GM21723 (cell line): ENCODE measurements at regions not wholly inside any gene's neighbourhood (a gene's known extent, or its start where the extent isn't known, plus 50 kb on each side); places are given as distances from the start of the nearest gene placed in this dataset.

ENCODE experiments used
- ATAC-seq: cut with Tn5 transposase; IDR thresholded peaks from one replicate; pipeline ENCODE4 v1.9.1; 2021; ENCODE audit warnings: mild to moderate bottlenecking, moderate library complexity; ENCODE audit not compliant: unreplicated experiment

DNA sequence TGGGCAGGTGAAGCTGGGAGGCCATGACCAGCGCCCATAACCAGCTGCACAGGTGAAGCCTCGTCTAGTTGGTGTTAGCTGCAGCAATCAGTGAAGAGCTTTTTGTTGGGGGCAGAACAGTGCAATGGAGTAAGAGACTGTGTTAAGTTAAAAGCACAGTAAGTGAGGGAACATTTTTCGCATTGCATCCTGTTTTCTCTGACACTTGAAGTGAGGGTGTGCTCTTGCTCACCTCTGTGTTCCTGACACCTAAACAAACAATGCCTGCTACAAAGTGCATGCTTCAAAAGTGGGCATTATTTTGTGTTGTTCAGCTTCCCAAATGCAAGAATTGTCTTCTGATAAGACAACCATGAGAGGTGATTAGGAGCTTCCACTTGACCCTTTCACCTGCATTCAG is 324.0 kb upstream of the ACVR2A start:
- no peak for ATAC-seq

DNA sequence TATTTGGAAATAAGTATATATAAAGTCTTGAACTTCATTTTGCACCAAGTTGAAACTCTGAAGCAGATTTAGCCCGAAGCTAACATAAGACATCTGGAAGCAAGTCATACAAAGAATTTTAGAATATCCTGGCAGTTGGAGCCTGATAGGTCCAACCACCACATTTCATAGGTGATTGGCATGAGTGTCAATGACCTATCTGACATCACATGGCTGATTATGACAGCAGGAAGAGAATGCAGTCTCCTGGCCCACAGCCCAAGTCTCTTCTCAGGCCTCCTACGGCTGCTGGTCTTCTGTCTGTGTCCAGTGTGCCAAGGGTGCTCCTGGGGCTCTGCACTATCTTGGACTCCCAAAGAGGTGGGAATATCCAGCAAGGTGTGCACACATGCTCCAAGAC is 325.7 kb upstream of the ACVR2A start:
- no peak for ATAC-seq

DNA sequence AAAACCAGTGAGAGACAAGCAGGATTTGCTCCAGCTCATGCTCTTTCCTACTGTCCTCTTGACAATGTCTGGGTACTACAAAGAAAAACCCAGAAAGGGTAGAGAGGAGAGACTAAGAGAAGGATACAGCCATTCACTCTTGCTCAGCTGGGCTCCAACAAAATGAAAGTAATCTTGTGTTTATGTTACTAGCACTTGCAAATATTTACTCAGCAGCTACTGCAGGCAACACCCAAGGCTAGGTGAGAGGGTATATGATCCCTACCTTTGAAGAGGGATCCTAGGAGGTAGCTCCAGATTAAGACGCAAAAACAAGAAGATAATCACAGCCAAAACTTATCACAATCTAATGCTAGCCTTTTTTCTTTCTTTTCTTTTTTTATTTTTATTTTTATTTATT is 329.6 kb upstream of the ACVR2A start:
- no peak for ATAC-seq

DNA sequence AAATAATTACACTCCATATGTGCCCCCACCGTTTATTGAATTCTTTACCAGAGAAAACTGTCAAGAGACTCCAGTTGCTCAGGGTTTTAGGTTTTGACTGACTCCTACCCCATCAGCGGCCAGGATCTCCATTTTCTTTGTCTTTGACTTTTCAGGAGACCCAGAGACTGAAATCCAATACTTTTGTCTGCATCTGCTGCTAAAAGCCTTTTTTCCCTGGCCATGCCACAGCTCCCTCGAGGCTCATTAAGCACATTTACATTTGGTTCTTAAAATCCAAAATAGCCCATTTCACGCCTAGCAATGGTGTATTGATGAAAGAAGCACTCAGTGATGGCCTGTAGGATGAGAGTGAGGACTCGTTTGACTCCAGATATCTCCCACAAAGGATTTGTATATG is 332.6 kb upstream of the ACVR2A start:
- no peak for ATAC-seq

DNA sequence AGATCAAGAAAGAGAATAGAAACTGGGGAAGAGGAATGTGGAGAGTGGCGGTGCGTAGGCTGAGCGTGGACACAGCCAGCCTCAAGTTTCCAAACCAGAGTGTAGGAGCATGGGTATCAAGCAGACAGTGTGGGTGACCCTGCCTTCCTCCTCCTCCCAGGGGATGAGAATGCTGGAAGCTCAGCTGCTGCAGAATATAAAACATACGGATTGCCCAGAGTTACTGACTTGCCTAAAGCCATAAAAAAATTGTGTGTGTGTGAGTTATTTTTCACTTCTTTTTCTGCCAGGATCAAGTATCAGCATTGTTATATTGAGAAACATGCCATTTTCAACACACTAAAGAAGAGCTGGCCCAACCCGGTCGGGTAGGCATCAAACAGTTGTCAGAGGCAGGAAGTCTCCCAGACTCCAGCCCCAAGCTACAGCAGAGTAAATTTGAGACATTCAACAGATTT is 333.3 kb upstream of the ACVR2A start:
- ATAC-seq: no peak

DNA sequence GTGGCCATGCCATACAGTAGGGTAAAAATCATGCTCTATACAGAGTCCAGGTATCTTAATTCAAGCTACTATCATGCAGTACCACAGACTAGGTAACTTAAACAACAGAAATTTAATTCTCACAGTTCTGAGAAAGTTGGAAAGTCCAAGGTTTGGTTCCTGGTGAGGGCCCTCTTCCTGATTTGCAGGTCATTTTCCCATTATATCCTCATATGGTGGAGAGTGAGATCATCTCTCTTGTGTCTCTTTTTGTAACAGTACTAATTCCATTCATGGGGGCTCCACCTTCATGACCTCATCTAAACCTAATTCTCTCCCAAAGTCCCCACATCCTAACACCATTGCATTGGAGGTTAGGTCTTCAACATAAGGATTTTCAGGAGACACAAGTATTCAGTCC is 335.0 kb upstream of the ACVR2A start:
- no peak for ATAC-seq

DNA sequence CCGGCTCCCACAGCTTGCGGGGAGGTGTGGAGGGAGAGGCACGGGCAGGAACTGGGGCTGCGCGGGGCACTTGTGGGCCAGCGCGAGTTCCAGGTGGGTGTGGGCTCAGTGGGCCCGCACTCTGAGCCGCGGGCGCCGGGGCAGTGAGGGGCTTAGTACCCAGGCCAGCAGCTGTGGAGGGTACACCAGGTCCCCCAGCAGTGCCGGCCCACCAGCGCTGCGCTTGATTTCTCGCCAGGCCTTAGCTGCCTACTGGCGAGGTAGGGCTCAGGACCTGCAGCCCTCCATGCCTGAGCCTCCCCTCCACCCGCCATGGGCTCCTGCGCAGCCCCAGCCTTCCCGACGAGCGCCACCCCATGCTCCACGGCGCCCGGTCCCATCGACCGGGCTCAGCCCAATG is 337.9 kb upstream of the ACVR2A start:
- ATAC-seq: no peak

DNA sequence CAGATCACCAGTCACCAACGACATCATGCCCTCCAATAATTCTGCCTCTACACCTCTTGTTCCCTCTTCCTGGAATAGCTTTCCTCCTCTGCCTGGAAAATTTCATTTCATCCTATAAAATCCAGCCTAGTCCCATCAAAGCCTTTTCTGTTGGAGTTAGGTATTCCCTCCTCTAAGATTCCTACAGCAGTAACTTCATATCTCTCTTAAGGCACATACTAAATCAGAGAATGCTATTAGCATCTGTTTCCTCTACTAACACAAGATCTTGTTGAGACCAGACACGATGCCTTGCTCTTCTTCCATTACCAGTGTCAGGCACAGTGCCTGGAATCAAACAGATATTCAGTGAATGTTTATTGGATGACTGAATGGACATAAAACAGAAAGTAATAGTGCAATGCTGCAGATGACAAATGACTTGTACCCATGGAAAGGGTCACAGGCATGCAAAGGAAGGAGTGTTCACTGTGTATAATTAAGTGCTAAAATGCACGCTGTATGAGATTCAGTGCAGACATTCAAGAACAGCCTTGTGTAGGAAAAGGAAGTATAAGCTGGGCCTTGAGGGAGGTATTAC is 342.0 kb upstream of the ACVR2A start:
- ATAC-seq: no peak

DNA sequence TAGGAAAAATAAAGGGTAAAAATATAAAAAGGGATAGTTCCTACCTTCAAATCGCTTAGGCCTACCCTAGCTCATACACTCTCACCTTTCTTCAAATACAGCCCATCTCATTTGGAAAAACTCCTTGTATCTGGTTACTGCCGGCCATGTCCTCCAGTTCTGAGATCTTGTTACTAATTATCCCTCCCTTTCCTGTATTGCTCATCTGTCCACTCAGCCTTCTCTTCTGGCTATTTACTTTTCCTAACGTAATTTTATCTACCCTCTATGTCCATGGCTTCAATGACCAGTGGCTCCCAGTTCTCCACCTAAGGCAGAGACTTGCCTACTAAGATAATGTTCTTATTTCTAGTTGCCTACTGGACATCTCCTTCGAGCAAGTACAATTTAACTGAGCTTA is 342.9 kb upstream of the ACVR2A start:
- ATAC-seq: no peak

DNA sequence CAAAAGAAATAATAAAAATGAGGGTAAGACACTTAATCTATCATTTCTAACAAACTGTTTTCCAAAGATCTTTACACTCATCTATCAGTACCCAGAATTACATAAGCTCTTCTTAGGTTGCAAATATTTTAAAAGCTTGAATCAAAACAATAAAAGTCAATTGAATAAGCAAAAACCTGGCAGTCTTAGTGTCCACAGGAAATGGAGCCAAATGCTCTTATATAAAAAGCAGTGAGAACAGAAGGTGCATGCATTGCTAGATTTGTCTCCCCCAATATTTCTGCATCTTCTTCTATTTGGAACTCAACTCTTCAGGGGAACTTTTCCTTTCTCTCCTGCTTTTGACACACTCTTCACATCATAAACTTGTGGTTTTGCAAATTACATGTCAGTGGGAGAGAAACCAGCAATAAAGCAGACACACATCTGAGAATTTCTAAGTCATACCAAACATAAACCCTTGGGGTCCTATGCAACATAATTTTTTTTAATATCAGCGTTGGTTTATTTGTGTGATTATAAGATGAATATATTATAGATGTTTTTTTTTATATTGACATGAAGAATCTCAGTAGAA is 343.9 kb upstream of the ACVR2A start:
- no peak for ATAC-seq

DNA sequence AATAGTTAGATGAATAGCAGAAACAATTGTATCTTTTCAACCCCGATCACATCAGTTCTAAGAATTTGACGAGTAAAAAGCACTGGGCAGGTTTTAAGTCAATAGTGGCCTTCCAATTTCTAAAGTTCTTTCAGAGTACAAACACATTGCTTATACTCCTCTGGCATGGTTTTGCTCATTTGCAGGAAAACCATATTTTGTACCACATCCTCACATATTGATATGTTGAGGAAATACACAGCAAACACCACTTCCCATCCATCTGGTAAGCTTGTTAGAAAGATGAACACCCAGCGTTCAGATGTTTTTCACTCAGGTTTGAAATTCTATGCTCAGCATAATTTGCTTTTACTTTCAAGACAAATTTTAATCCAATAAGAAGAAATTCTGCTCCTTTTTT is 344.6 kb upstream of the ACVR2A start:
- ATAC-seq: no peak

DNA sequence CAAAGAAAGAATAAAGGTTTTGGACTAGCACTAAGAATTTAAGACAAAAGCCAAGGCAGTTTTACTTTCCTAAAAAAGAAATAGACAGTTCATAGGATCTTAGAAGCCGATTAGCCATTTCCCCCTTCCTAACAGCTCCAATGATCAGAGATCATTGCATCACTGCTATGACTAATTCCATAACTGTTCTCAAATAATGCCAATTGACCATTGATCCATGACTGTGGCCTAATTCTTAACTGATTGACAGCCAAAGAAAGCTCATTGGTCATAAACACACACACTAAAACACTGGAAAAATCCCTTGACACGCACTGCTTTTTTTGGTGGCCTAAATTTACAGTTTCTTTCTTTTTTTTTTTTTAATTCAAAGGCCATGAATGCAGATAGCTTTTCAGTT is 345.0 kb upstream of the ACVR2A start:
- no peak for ATAC-seq

DNA sequence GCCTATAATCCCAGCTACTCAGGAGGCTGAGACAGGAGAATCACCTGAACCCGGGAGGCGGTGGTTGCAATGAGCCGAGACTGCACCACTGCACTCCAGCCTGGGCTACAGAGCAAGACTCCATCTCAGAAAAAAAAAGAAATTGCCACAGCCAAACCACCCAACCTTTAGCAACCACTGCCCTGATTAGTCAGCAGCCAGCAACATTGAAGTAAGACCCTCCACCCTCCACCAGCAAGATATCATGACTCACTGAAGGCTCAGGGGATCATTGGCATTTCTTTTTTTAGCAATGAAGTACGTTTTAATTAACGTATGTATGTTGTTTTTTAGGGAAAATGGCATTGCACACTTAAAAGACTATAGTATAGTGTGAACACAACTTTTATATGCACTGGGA is 349.1 kb upstream of the ACVR2A start:
- no peak for ATAC-seq

DNA sequence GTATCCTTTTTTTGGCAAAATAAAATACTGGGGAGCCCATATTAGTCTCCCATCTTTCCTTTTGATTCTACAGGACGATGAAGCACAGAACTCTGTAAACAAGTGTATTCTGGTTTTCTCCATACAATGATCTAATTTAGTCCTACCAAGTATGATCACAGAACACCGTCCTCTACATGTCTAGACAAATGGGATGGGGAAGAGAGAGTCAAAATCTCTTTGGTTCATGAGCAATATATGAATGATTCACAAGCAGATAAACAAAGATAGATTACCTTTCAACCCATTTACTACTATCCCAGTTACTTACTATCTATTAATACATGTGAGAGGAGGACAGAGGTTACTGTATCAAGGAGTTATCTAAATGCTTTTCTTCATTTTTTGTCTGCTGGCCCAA is 352.4 kb upstream of the ACVR2A start:
- no peak for ATAC-seq

DNA sequence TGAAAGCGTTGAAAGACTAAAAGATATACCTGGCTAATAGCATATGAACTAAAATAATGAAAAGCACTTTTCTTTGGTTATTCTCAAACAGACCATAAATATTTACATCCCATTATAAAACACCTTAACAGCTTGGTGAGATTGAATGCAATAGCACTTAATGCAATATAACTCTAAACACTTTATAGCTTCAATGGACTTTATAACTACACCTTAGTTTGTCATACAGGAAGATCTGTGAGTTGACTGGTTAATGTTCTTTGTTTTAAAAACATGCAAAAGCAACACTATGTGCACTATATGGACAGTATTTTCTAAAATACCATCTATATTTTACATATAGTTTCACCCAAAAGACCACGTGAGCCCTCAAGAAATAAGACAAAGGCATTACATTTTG is 353.3 kb upstream of the ACVR2A start:
- no peak for ATAC-seq

DNA sequence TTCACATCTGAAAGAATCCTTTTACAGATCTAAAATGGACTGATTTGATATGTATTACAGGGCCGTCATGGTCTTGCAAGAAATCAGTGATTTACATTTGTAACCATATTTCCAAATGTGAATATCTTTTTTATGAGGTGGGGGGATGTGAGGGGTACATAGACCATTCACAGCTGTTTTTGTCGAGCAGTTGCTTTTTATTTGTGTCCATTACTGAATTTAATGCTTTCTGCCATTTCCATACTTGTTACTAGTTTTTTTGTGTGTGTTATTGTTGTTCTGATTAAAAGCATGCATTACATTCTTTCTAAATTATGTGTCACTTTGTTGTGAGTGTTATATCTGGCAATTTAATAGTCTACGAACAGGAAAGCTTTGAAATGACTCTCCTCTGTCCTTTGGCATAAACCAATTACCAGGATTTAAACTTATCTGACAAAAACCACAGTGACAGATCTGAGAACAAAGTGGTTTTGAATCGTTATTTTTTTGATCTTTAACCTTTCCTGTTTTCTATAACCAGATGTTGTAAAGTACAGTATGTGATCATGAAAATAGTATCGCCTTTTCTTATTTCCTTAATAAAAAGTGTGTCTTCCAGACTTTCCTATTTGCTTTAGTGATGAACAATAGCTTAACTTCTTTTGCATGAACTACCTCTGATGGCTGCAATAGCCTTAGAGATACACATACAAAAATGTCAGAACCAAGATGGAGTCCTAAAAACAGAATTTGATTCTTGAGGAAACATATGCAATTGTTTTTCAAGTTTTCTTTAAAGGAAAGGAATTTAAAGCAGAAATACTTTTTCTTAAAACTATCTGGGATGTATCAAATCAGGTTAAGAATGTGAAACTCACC is 354.2 kb upstream of the ACVR2A start:
- ATAC-seq: no peak

DNA sequence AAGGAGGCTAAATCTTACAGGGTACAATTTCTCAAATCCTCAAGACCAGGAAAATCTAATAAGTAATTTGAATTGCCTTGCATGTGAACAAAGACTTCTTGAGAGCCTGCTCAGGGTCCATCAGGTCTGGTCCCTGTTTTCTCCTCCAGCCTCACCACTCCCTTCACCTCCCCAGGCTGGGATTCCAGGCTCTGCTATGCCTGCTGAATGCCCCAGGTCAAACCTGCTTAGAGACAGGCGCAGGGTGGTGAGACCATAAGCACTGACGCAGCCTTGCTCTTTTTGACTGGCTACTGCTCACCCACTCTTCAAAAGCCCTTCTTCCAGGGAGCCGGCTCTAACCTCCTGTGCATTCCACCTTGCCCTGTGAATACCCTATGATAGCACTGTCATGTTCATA is 356.4 kb upstream of the ACVR2A start:
- no peak for ATAC-seq

DNA sequence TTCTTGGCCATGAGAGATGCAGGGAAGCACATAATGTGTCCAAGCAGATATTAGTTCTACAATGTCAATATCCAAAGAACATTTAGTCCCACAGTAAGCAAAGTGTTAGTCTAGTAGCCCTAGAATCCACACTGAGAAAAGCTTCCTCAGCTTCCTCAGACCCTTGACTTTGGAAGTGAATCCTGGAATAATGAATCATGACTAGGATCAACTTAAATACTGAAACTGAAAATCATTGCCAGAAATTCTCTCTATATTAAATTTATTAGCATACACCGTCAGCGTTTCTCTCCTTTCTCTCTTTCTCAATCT is 356.9 kb upstream of the ACVR2A start:
- no peak for ATAC-seq

DNA sequence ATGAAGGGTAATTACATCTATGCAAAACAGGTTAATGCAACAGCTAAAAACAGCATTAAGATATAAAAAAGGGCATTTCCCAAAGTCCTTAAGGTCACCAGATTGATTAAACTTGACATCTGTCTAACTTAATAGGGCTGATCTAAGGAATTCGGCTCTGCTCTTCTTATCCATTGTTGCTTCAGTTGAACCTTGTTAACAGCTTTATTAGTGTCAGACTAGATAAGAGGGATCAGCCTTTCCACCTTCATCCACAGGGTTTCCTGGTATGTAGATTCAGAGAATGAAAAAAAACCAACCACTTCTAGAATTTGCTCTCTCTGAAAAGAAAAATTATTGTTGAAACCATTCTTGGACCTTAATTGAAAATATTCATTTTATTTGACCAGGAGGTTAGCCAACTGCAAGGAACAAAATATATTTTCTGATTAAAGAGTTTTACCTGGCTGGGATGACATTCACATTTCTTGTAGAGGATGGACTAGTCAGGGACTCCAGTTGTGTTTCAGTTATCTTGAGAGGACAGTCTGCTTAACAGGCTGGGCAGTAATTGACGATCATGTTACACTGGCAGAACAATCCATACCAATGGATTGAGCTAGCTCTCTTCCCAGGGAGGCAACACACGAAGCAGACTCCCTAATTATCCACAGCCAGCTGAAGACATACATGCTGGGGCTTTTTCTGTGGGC is 357.4 kb upstream of the ACVR2A start:
- ATAC-seq: no peak

DNA sequence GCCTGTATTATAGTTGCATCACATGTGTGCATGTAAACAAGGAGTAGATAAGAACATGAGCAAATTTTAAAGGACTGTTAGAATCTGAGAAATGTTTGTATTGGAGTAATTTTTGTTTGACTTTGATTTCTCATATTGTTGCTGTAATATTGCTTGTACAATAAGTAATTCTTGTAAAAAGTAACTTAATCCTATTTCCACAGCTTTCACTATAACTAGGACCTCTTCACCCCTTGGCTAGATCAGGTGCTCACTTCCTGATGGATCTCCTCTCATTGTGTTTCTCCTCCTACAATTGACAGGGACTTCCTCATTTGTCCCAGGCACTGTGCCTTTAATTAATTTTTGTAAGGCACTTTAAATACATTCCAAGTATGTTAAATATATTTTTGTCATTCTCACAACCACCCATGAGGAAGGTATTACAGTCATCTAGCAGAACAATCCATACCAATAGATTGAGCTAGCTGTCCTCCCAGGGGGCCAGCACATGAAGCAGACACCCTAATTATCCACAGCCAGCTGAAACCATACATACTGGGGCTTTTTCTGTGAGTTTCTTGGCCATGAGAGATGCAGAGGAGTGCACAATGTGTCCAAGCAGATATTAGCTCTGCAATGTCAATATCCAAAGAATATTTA is 359.5 kb upstream of the ACVR2A start:
- ATAC-seq: no peak

DNA sequence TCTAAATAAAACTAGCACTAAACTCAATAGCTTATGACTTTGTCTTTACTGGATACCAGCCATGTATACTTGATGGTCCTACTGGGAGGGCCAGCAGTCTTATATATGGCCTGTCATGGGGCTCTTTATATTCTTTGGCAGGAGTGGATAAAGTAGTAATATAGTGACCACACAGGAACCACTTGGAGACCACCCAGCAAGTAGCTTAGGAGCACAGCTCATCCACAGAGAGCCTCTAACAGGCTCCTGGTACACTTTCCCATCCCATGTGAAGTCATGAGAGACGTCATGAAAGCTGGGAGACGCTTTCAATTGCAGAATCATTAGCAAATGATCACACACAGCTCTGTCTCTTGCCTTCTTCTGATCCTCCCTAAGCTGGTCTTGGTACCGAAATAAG is 360.9 kb upstream of the ACVR2A start:
- no peak for ATAC-seq
